ENCODE measurements at regions not wholly inside any gene's neighbourhood (a gene's known extent, or its start where the extent isn't known, plus 50 kb on each side); places are given as distances from the start of the nearest gene placed in this dataset.

- peaks cover 8% of the 10 kb centered on the region for H3K4me1 ChIP-seq
- no peak overlapping the region for H3K9ac ChIP-seq
- H3K4me3 ChIP-seq (ENCODE audit: low read depth, low read length), result no peak overlapping the region
Measured at GRCh38 chr20:50290112-50290511, 99.5 kb downstream of the CEBPB start.

GRCh38 chr20:50290808-50291207, 100.2 kb downstream of the CEBPB start:
- Histone ChIP-seq H3K27ac (no peak overlapping the region), H3K4me1 (peaks cover 8% of the 10 kb centered on the region), H3K9ac (no peak overlapping the region), H3K79me2 (no peaks in the 10 kb centered on the region), H3K36me3 (ENCODE audit: control insufficient read depth, insufficient read depth, low read length) (no peaks in the 10 kb centered on the region), H3K9me3 (ENCODE audit: control insufficient read depth, low read length) (no peaks in the 10 kb centered on the region), H2AFZ (no peak overlapping the region), H3K4me3 (ENCODE audit: low read depth, low read length) (no peak overlapping the region), H3K4me2 (ENCODE audit: low read length) (no peak overlapping the region), H3K27me3 (ENCODE audit: control insufficient read depth, insufficient read depth, low read length) (no peaks in the 10 kb centered on the region)
- TF ChIP-seq CTCF (IDR thresholded peaks at IDR 0.05), result no peak

More at GRCh38 chr20:50290112-50290511, 99.5 kb downstream of the CEBPB start:
- no peak overlapping the region for H2AFZ ChIP-seq
- no peaks in the 10 kb centered on the region for H3K36me3 ChIP-seq (ENCODE audit: control insufficient read depth, insufficient read depth, low read length)
- no peak for TF ChIP-seq CTCF (IDR thresholded peaks at IDR 0.05)
- no peak overlapping the region for H3K4me2 ChIP-seq (ENCODE audit: low read length)
- H3K9me3 ChIP-seq (ENCODE audit: control insufficient read depth, low read length), result no peaks in the 10 kb centered on the region
- H3K27me3 ChIP-seq (ENCODE audit: control insufficient read depth, insufficient read depth, low read length), result no peaks in the 10 kb centered on the region
- no peak overlapping the region for H3K27ac ChIP-seq
- H3K79me2 ChIP-seq, result no peaks in the 10 kb centered on the region

GRCh38 chr20:50291254-50292078, 100.8 kb downstream of the CEBPB start:
- Histone ChIP-seq H3K27me3 (ENCODE audit: control insufficient read depth, insufficient read depth, low read length) (no peaks in the 10 kb centered on the region), H2AFZ (no peak overlapping the region), H3K4me2 (ENCODE audit: low read length) (no peak overlapping the region), H3K4me1 (peaks cover 8% of the 10 kb centered on the region), H3K79me2 (no peaks in the 10 kb centered on the region), H3K4me3 (ENCODE audit: low read depth, low read length) (no peak overlapping the region), H3K9me3 (ENCODE audit: control insufficient read depth, low read length) (no peaks in the 10 kb centered on the region), H3K9ac (no peak overlapping the region), H3K36me3 (ENCODE audit: control insufficient read depth, insufficient read depth, low read length) (no peaks in the 10 kb centered on the region), H3K27ac (peak overlapping the region; percentile 21)
- TF ChIP-seq CTCF (IDR thresholded peaks at IDR 0.05), result no peak

- no peaks in the 10 kb centered on the region for H3K9me3 ChIP-seq (ENCODE audit: control insufficient read depth, low read length)
- no peaks in the 10 kb centered on the region for H3K36me3 ChIP-seq (ENCODE audit: control insufficient read depth, insufficient read depth, low read length)
- TF ChIP-seq CTCF (IDR thresholded peaks at IDR 0.05), result no peak
- peaks cover 8% of the 10 kb centered on the region for H3K4me1 ChIP-seq
- H3K27ac ChIP-seq, result peak overlapping the region; percentile 21
- H3K4me3 ChIP-seq (ENCODE audit: low read depth, low read length), result no peak overlapping the region
- no peaks in the 10 kb centered on the region for H3K27me3 ChIP-seq (ENCODE audit: control insufficient read depth, insufficient read depth, low read length)
- no peaks in the 10 kb centered on the region for H3K79me2 ChIP-seq
- H3K9ac ChIP-seq, result no peak overlapping the region
- peak overlapping the region; percentile 66 for H2AFZ ChIP-seq
- no peak overlapping the region for H3K4me2 ChIP-seq (ENCODE audit: low read length)
Measured at GRCh38 chr20:50292079-50292590, 101.5 kb downstream of the CEBPB start.

All from parathyroid adenoma (tissue), 2 donors.